ENCODE measurements at regions not wholly inside any gene's neighbourhood (a gene's known extent, or its start where the extent isn't known, plus 50 kb on each side); places are given as distances from the start of the nearest gene placed in this dataset.

- Histone ChIP-seq H2BK5ac (ENCODE audit: low read depth, low read length) (no peak overlapping the region), H3K27ac (ENCODE audit: low read depth, low read length) (no peak overlapping the region), H3K9ac (replicated peaks in 1 of 4; ENCODE audit: extremely low read depth in 1 of 4, low read depth in 3 of 4, low read length in 3 of 4) (no peak overlapping the region), H3K79me2 (ENCODE audit: control insufficient read depth in 1 of 2, insufficient read depth in 2 of 2, low read length in 2 of 2) (no peaks in the 10 kb centered on the region), H3K4me1 (replicated peaks in 1 of 4; ENCODE audit: control insufficient read depth in 3 of 4, insufficient read depth in 4 of 4, low read length in 3 of 4) (no peaks in the 10 kb centered on the region), H3K4me3 (ENCODE audit: extremely low read depth in 1 of 4, insufficient read depth in 2 of 4, low read depth in 3 of 4, low read length in 4 of 4) (no peak overlapping the region), H3K36me3 (ENCODE audit: control insufficient read depth in 2 of 4, insufficient read depth in 4 of 4, low read length in 3 of 4) (no peaks in the 10 kb centered on the region), H3K23me2 (ENCODE audit: low read depth, low read length) (no peaks in the 10 kb centered on the region), H3K79me1 (ENCODE audit: low read depth, low read length) (no peaks in the 10 kb centered on the region), H2BK120ac (replicated peaks; ENCODE audit: low read depth, low read length) (no peak overlapping the region), H4K8ac (ENCODE audit: extremely low read depth, insufficient read depth, low read length) (no peak overlapping the region), H2AFZ (ENCODE audit: low read length) (no peak overlapping the region), H2AK5ac (ENCODE audit: low read depth, low read length) (no peak overlapping the region), H3K23ac (ENCODE audit: insufficient read length) (no peak overlapping the region), H3K27me3 (replicated peaks in 1 of 4; ENCODE audit: control insufficient read depth in 3 of 4, extremely low read depth in 1 of 4, insufficient read depth in 3 of 4, low read length in 3 of 4) (no peaks in the 10 kb centered on the region), H3K4me2 (ENCODE audit: insufficient read depth in 1 of 2, low read depth in 2 of 2, low read length in 2 of 2) (no peak overlapping the region), H3K18ac (ENCODE audit: extremely low read depth, low read length) (no peak overlapping the region), H4K91ac (replicated peaks; ENCODE audit: insufficient read length, low read length) (no peak overlapping the region), H3K56ac (replicated peaks; ENCODE audit: insufficient read length, low read depth, low read length) (no peak overlapping the region), H2BK20ac (ENCODE audit: low read length) (no peak overlapping the region), H3K4ac (replicated peaks; ENCODE audit: insufficient read length, low read depth, low read length) (no peak overlapping the region), H4K20me1 (replicated peaks in 1 of 2; ENCODE audit: control insufficient read depth in 1 of 2, insufficient read depth in 2 of 2, low read length in 2 of 2) (no peaks in the 10 kb centered on the region), H3K14ac (ENCODE audit: insufficient read length) (no peak overlapping the region), H3K9me3 (ENCODE audit: insufficient read depth in 2 of 2, low read depth in 1 of 2, low read length in 1 of 2) (no peaks in the 10 kb centered on the region), H2BK12ac (ENCODE audit: low read depth, low read length) (no peak overlapping the region), H2BK15ac (ENCODE audit: low read length) (no peak overlapping the region), H4K5ac (ENCODE audit: insufficient read length, low read depth, low read length) (no peak overlapping the region)
- DNase-seq (ENCODE audit: low read depth in 1 of 2, low spot score in 2 of 2) = no peak
- no peak for FAIRE-seq
- POLR2A ChIA-PET (ENCODE audit: partially characterized antibody) = no interaction called here
- CTCF ChIA-PET (ENCODE audit: partially characterized antibody) = no interaction called here
- 100% methylated on average over 1 of the region's 1 CpG; no CpG with 5 or more reads in 1 of the 2 experiments for WGBS, 2 experiments (ENCODE audit: extremely low coverage in 1 of 2, insufficient coverage in 1 of 2, insufficient read length in 1 of 2, insufficient replicate concordance in 2 of 2, low coverage in 1 of 2, low lambda C conversion rate in 2 of 2, missing lambda C conversion rate in 1 of 2)
- TF ChIP-seq SIN3A (conservative IDR thresholded peaks at IDR 0.05 in 1 of 2, IDR thresholded peaks at IDR 0.05 in 1 of 2; ENCODE audit: low read depth in 1 of 2, low read length in 2 of 2) = no peak
Observed at GRCh38 chrX:95728446-95728845, 956.2 kb upstream of the DIAPH2 start.

All from H1 (cell line).